HL-60 (cell line): ENCODE measurements at regions not wholly inside any gene's neighbourhood (a gene's known extent, or its start where the extent isn't known, plus 50 kb on each side); places are given as distances from the start of the nearest gene placed in this dataset.

Experiments
- DNase-seq, 2 experiments: peaks; one replicate each; pipeline ENCODE4 v3.0.0-alpha.2; 2010 to 2020; ENCODE audit warnings: low read depth in 1 of 2, low spot score in 1 of 2
- H3K27ac ChIP-seq: fragments of 250-450 bp; sonication (Bioruptor Pico); replicated peaks from 2 replicates; pipeline ENCODE4 v1.5.1; 2020; ENCODE audit warnings: mild to moderate bottlenecking, moderate library complexity
- H3K27me3 ChIP-seq: fragments of 250-450 bp; sonication (Bioruptor Pico); 2 replicates; pipeline ENCODE4 v1.5.1; 2021; ENCODE audit warnings: mild to moderate bottlenecking, moderate library complexity; ENCODE audit not compliant: insufficient read depth, poor library complexity, severe bottlenecking
- H3K4me3 ChIP-seq: replicated peaks from 2 replicates; pipeline ENCODE4 v1.5.1; 2011; ENCODE audit warnings: mild to moderate bottlenecking, control low read depth, low read length; ENCODE audit not compliant: insufficient read depth
- CTCF ChIP-seq: IDR thresholded peaks from one replicate; pipeline ENCODE4 v1.5.1; 2011; ENCODE audit warnings: low read length, control low read depth, inconsistent platforms; ENCODE audit not compliant: insufficient read depth
- GABPA ChIP-seq: IDR thresholded peaks from 2 replicates; pipeline ENCODE4 v1.6.1; 2012; ENCODE audit warnings: low read depth
- POLR2AphosphoS5 ChIP-seq: IDR thresholded peaks from 2 replicates; pipeline ENCODE4 v1.6.1; 2012; ENCODE audit warnings: low read depth
- REST ChIP-seq: IDR thresholded peaks from 2 replicates; pipeline ENCODE4 v1.6.1; 2012; ENCODE audit warnings: low read depth; ENCODE audit not compliant: insufficient replicate concordance
- SPI1 ChIP-seq: IDR thresholded peaks from 2 replicates; pipeline ENCODE4 v1.6.1; 2012; ENCODE audit warnings: low read depth, mild to moderate bottlenecking, borderline replicate concordance

GRCh38 chr12:102685841-102686240 is 205.5 kb upstream of the IGF1 start:
- H3K27ac ChIP-seq = no peak overlapping the region
- DNase-seq = no peak
- TF ChIP-seq SPI1 (no peak), POLR2AphosphoS5 (no peak), REST (no peak), CTCF (no peak), GABPA (no peak)
- no peaks in the 10 kb centered on the region for H3K27me3 ChIP-seq
- no peak overlapping the region for H3K4me3 ChIP-seq

- Histone ChIP-seq H3K27me3 (no peaks in the 10 kb centered on the region), H3K27ac (no peak overlapping the region), H3K4me3 (no peak overlapping the region)
- DNase-seq = no peak
- no peak for TF ChIP-seq SPI1
- TF ChIP-seq CTCF = no peak
- no peak for TF ChIP-seq REST
- TF ChIP-seq GABPA = no peak
- TF ChIP-seq POLR2AphosphoS5 = no peak
Observed at GRCh38 chr12:102685172-102685571, 204.8 kb upstream of the IGF1 start.

- Histone ChIP-seq H3K27me3 (no peaks in the 10 kb centered on the region), H3K27ac (no peak overlapping the region), H3K4me3 (no peak overlapping the region)
- no peak for TF ChIP-seq POLR2AphosphoS5
- no peak for TF ChIP-seq REST
- TF ChIP-seq CTCF = no peak
- TF ChIP-seq SPI1 = no peak
- DNase-seq = no peak
Observed at GRCh38 chr12:102682366-102683289, 202.3 kb upstream of the IGF1 start.
